Keratinocyte (primary cell): ENCODE measurements at regions not wholly inside any gene's neighbourhood (a gene's known extent, or its start where the extent isn't known, plus 50 kb on each side); places are given as distances from the start of the nearest gene placed in this dataset.

Experiments used
- DNase-seq: peaks from one replicate; pipeline ENCODE4 v3.0.0-alpha.2; 2011; ENCODE audit warnings: low read depth, missing footprints, low spot score
- FAIRE-seq: peaks from 2 replicates; lab custom pipeline; 2011; peaks lifted over from hg19 to GRCh38; lab: Jason Lieb, UNC
- H2AFZ ChIP-seq: 2 replicates; pipeline ENCODE4 v1.6.0; 2012; ENCODE audit warnings: low read length, control low read depth, inconsistent platforms; ENCODE audit not compliant: control insufficient read depth
- H3K27ac ChIP-seq: 2 replicates; pipeline ENCODE4 v1.5.1; 2011; ENCODE audit warnings: low read length; ENCODE audit not compliant: control insufficient read depth, insufficient read depth
- H3K27me3 ChIP-seq: 3 replicates; pipeline ENCODE4 v1.6.0; 2011; ENCODE audit warnings: low read length; ENCODE audit not compliant: control insufficient read depth, insufficient read depth; ENCODE audit errors: extremely low read depth
- H3K36me3 ChIP-seq, 2 experiments: 2 replicates in 1 of 2; 3 replicates in 1 of 2; pipeline ENCODE4 v1.5.1; 2011; ENCODE audit warnings: low read length in 2 of 2, mild to moderate bottlenecking in 1 of 2; ENCODE audit not compliant: control insufficient read depth in 2 of 2, insufficient read depth in 2 of 2; ENCODE audit errors: extremely low read depth in 1 of 2
- H3K4me1 ChIP-seq: 3 replicates; pipeline ENCODE4 v1.5.1; 2011; ENCODE audit warnings: low read length; ENCODE audit not compliant: control insufficient read depth, insufficient read depth; ENCODE audit errors: extremely low read depth
- H3K4me2 ChIP-seq: 3 replicates; pipeline ENCODE4 v1.6.0; 2011; ENCODE audit warnings: low read depth, low read length; ENCODE audit not compliant: control insufficient read depth, insufficient read depth; ENCODE audit errors: extremely low read depth
- H3K4me3 ChIP-seq, 3 experiments: fragments of 200-600 bp in 1 of 3; sonication (generic) in 1 of 3; 2 replicates in 2 of 3; 3 replicates in 1 of 3; pipeline ENCODE4 v1.5.1; 2011 to 2016; ENCODE audit warnings: low read length in 3 of 3, mild to moderate bottlenecking in 3 of 3, control low read depth in 2 of 3, inconsistent platforms in 1 of 3, low read depth in 1 of 3, mixed read lengths in 1 of 3, mixed run types in 1 of 3, moderate library complexity in 1 of 3; ENCODE audit not compliant: control insufficient read depth in 2 of 3, insufficient read depth in 2 of 3; ENCODE audit errors: extremely low read depth in 1 of 3
- H3K79me2 ChIP-seq: 2 replicates; pipeline ENCODE4 v1.6.0; 2012; ENCODE audit warnings: low read length; ENCODE audit not compliant: control insufficient read depth, insufficient read depth
- H3K9ac ChIP-seq: 3 replicates; pipeline ENCODE4 v1.6.0; 2011; ENCODE audit warnings: low read length; ENCODE audit not compliant: control insufficient read depth, insufficient read depth; ENCODE audit errors: extremely low read depth
- H3K9me1 ChIP-seq: 3 replicates; pipeline ENCODE4 v1.6.0; 2011; ENCODE audit warnings: low read length; ENCODE audit not compliant: control insufficient read depth, insufficient read depth; ENCODE audit errors: extremely low read depth
- H3K9me3 ChIP-seq: 2 replicates; pipeline ENCODE4 v1.5.1; 2012; ENCODE audit warnings: low read depth, low read length; ENCODE audit not compliant: control insufficient read depth
- H4K20me1 ChIP-seq: 3 replicates; pipeline ENCODE4 v1.6.0; 2011; ENCODE audit warnings: low read length; ENCODE audit not compliant: control insufficient read depth, insufficient read depth; ENCODE audit errors: extremely low read depth
- EZH2 ChIP-seq: IDR thresholded peaks from one replicate; pipeline ENCODE4 v1.6.1; 2012; ENCODE audit warnings: inconsistent platforms, mild to moderate bottlenecking, low read length, moderate library complexity
- dilution Hi-C: fragments of 300-500 bp; cut with MboI; formaldehyde crosslinking; loops from one replicate; pipeline ENCODE4 v1.7.0; 2020; ENCODE audit warnings: low sequenced_read_pairs; ENCODE audit not compliant: extremely low pct_ligation_motif_present
- TF ChIP-seq, protein P1 (sequence below), 3 experiments: IDR thresholded peaks in 1 of 3; conservative IDR thresholded peaks in 1 of 3; optimal IDR thresholded peaks in 1 of 3; 2 replicates in 2 of 3; 3 replicates in 1 of 3; pipeline versions ENCODE3 to v1.5.1; 2011; ENCODE audit warnings: low read length in 3 of 3, mild to moderate bottlenecking in 3 of 3, moderate library complexity in 2 of 3, control low read depth in 1 of 3, inconsistent platforms in 1 of 3; ENCODE audit not compliant: insufficient read depth in 2 of 3; ENCODE audit errors: extremely low read depth in 1 of 3

GRCh38 chr13:31037874-31038500, 105.5 kb downstream of the TEX26 start:
- TF ChIP-seq EZH2 = no peak
- TF ChIP-seq, protein P1, sequence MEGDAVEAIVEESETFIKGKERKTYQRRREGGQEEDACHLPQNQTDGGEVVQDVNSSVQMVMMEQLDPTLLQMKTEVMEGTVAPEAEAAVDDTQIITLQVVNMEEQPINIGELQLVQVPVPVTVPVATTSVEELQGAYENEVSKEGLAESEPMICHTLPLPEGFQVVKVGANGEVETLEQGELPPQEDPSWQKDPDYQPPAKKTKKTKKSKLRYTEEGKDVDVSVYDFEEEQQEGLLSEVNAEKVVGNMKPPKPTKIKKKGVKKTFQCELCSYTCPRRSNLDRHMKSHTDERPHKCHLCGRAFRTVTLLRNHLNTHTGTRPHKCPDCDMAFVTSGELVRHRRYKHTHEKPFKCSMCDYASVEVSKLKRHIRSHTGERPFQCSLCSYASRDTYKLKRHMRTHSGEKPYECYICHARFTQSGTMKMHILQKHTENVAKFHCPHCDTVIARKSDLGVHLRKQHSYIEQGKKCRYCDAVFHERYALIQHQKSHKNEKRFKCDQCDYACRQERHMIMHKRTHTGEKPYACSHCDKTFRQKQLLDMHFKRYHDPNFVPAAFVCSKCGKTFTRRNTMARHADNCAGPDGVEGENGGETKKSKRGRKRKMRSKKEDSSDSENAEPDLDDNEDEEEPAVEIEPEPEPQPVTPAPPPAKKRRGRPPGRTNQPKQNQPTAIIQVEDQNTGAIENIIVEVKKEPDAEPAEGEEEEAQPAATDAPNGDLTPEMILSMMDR (optimal IDR thresholded peaks at IDR 0.05 in 1 of 3, IDR thresholded peaks at IDR 0.05 in 1 of 3, conservative IDR thresholded peaks at IDR 0.05 in 1 of 3; ENCODE audit: extremely low read depth in 1 of 3, insufficient read depth in 2 of 3, low read length in 3 of 3) = no peak
- dilution Hi-C loops = no loop called here
- Histone ChIP-seq H3K9me1 (no peaks in the 10 kb centered on the region), H3K36me3 (no peaks in the 10 kb centered on the region), H3K4me2 (no peak overlapping the region), H3K4me3 (no peak overlapping the region), H2AFZ (no peak overlapping the region), H3K79me2 (no peaks in the 10 kb centered on the region), H3K4me1 (peaks cover 4% of the 10 kb centered on the region), H4K20me1 (no peaks in the 10 kb centered on the region), H3K9ac (no peak overlapping the region), H3K27ac (no peak overlapping the region), H3K9me3 (no peaks in the 10 kb centered on the region), H3K27me3 (peaks cover 10% of the 10 kb centered on the region)
- DNase-seq (no peak), FAIRE-seq (no peak)

DNA sequence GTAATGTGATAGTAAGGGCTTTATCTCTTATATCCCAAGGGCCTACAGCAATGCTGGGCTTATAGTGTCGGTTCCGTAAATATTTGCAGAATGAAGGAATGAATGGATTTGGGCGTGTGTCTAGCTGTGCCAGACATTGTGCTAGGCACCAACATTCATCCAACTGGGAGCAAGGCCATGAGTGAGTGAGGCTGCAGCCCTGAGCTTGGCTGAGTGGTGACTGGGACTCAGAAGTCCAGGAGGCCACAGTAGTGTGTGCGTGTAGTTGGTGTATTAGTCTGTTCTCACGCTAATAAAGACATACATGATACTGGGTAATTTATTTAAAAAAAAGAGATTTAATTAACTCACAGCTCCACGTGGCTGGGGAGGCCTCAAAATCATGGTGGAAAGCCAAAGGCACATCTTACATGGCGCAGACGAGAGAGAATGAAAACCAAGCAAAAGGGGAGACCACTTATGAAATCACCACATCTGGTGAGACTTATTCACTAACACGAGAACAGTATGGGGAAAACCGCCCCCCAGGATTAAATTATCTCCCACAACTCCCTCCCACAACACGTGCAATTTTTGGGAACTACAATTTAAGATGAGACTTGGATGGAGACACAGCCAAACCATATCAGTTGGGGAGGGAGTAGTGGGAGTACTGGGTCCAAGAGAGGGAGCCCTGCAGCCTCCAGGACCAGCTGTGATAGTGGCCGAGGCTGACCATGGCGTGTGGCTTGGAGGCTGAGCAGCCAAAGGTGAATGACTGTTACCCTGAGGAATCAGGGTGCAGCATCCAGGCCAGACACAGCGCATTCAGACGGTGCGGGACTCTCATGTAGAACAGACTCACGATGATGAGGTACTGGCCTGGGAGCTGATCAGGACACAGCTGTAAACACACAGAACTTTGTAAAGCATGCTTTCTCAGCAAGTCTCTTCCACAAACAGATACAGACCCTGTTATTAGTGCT, 104.6 kb downstream of the TEX26 start:
- Histone ChIP-seq H3K4me1 (peaks cover 11% of the 10 kb centered on the region), H3K79me2 (no peaks in the 10 kb centered on the region), H3K4me2 (no peak overlapping the region), H3K9me3 (no peaks in the 10 kb centered on the region), H4K20me1 (no peaks in the 10 kb centered on the region), H3K36me3 (no peaks in the 10 kb centered on the region), H3K9me1 (no peaks in the 10 kb centered on the region), H3K27ac (no peak overlapping the region), H3K27me3 (peaks cover 10% of the 10 kb centered on the region), H3K9ac (no peak overlapping the region), H2AFZ (no peak overlapping the region), H3K4me3 (no peak overlapping the region)
- dilution Hi-C loops = no loop called here
- FAIRE-seq (no peak), DNase-seq (no peak)
- no peak for TF ChIP-seq EZH2
- TF ChIP-seq, protein P1 (optimal IDR thresholded peaks at IDR 0.05 in 1 of 3, IDR thresholded peaks at IDR 0.05 in 1 of 3, conservative IDR thresholded peaks at IDR 0.05 in 1 of 3; ENCODE audit: extremely low read depth in 1 of 3, insufficient read depth in 2 of 3, low read length in 3 of 3) = no peak
